PC-9 (cell line): ENCODE measurements at regions not wholly inside any gene's neighbourhood (a gene's known extent, or its start where the extent isn't known, plus 50 kb on each side); places are given as distances from the start of the nearest gene placed in this dataset.

ENCODE experiments used
- EZH2 ChIP-seq: fragments of 200-600 bp; sonication (generic); IDR thresholded peaks from 2 replicates; pipeline ENCODE4 v1.8.0; 2017; ENCODE audit warnings: antibody characterized with exemption, low read depth
- TF ChIP-seq, protein P1 (sequence below): fragments of 200-600 bp; sonication (generic); conservative IDR thresholded peaks from 2 replicates; pipeline ENCODE4 v1.6.1; 2017; ENCODE audit warnings: mixed run types, antibody characterized with exemption, mild to moderate bottlenecking, moderate library complexity

DNA sequence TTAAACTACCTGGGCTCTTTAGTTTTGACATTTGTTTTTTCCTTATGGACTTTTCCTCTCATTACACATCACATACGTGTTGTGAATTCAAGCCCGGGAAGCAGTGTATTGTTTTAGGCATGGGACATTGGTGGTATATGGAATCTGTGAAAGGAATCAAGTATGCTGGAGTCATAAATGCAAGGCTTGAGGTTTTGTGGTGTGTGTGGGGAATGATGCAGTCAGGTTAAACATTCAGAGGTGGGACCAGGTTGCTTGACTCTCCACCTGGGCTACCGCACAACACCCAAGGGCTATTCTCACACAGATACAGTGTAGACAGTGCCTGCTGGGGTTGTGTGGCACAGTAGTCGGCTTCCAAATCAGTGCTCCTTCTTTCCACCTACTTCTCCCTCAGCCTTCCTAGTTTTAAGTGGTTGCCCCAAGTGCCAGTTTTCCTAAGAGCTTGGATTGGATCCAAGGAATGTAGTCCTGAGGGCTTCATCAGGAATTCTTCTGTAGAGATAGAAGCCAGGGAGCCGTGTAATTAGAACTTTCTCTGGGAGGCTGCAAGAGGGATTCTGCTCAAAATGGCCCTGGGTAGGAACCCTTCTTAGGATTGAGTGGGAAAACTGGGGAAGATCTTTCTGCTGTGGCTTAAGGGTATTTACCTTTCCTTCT lies 243.7 kb downstream of the C12orf75 start:
- TF ChIP-seq, protein P1, sequence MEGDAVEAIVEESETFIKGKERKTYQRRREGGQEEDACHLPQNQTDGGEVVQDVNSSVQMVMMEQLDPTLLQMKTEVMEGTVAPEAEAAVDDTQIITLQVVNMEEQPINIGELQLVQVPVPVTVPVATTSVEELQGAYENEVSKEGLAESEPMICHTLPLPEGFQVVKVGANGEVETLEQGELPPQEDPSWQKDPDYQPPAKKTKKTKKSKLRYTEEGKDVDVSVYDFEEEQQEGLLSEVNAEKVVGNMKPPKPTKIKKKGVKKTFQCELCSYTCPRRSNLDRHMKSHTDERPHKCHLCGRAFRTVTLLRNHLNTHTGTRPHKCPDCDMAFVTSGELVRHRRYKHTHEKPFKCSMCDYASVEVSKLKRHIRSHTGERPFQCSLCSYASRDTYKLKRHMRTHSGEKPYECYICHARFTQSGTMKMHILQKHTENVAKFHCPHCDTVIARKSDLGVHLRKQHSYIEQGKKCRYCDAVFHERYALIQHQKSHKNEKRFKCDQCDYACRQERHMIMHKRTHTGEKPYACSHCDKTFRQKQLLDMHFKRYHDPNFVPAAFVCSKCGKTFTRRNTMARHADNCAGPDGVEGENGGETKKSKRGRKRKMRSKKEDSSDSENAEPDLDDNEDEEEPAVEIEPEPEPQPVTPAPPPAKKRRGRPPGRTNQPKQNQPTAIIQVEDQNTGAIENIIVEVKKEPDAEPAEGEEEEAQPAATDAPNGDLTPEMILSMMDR, result no peak
- TF ChIP-seq EZH2, result no peak
